Uterus (tissue), 2 donors: ENCODE measurements at regions not wholly inside any gene's neighbourhood (a gene's known extent, or its start where the extent isn't known, plus 50 kb on each side); places are given as distances from the start of the nearest gene placed in this dataset.

Source experiments
- CTCF ChIP-seq, 4 experiments: fragments of 200-600 bp in 2 of 4; fragments of 450-650 bp in 2 of 4; sonication (generic) in 2 of 4; IDR thresholded peaks; one replicate each; pipeline ENCODE4 v1.5.1; 2016 to 2019; ENCODE audit warnings: antibody characterized with exemption in 4 of 4, mild to moderate bottlenecking in 2 of 4, moderate library complexity in 1 of 4
- POLR2A ChIP-seq, 2 donors: fragments of 450-650 bp; IDR thresholded peaks; one replicate each; pipeline ENCODE4 v1.6.1; 2016; ENCODE audit warnings: antibody characterized with exemption in 2 of 2, mild to moderate bottlenecking in 1 of 2, moderate library complexity in 1 of 2

DNA sequence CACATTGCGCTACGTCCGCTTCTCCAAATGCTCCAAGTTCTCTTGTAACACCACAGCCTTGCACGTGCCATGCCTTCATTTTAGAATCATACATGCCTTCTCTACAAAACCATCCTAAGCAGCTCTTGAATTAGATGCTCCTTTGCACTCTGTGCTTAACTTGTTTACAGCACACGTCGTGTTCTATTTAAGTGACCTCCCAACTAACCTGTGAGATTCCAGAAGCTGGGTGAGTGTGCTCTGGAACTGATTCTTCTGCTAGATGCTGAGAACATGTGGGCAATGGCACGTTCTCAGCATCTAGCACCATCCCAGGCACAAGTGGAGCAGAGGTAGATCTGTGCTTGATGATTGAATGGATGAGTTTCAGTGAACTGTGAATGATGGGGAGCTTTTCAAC, 100.0 kb upstream of the NEDD9 start:
- no peak for TF ChIP-seq CTCF (IDR thresholded peaks at IDR 0.05)
- no peak for TF ChIP-seq POLR2A (IDR thresholded peaks at IDR 0.05)
